ENCODE measurements at regions not wholly inside any gene's neighbourhood (a gene's known extent, or its start where the extent isn't known, plus 50 kb on each side); places are given as distances from the start of the nearest gene placed in this dataset.

DNA sequence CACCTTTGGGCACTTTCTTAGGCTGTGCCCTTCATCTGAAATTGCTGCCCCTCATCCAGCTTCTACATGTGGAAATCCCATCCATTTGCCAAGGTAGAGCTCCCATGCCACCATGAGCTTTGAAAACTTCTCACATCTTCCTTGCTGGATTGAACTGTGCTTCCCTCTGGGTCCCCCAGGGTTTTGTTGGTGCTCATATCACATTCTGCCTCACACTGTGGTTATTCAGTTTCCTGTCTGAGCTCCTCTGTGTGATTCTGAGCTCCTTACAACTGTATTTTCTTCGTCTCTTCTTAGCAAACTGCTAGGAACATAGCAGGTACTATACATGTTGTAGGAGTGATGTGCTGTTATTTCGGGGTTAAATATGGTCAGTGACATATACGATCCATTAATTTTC is 74.9 kb upstream of the KL start (continued):
- TF ChIP-seq ZNF180 (CRISPR knock-in tag; IDR thresholded peaks at IDR 0.05; ENCODE audit: borderline replicate concordance, low read depth), result no peak

DNA sequence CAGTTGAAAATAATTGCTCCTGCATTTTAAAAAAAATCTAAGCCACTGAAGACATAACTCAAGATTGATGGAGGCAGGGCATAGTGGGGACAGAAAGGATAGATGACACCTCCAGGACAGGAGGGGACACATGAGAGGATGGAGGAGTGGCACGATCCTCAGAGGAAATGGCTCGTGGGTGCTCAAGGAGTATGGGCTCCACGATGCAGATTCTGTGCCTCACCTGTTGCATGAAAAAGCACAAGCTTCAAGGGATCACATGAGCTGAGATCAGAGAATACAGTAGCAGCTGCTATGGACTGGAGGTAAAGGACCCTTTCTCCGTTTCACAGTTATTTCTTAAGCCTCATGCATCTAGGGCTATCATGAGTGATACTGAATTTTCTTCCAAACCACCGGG is 69.7 kb upstream of the KL start:
- H3K27ac ChIP-seq (ENCODE audit: extremely low read length, insufficient read depth, low read length), result no peak overlapping the region
- H2AFZ ChIP-seq (ENCODE audit: low read length), result no peak overlapping the region
- no peak for ATAC-seq
- no peak overlapping the region for H3K9ac ChIP-seq (ENCODE audit: insufficient read depth, low read depth, low read length)
- TF ChIP-seq TSC22D2 (CRISPR knock-in tag; IDR thresholded peaks at IDR 0.05; ENCODE audit: borderline replicate concordance) (no peak), ZNF3 (CRISPR knock-in tag; IDR thresholded peaks at IDR 0.05) (no peak), FOXO1 (CRISPR knock-in tag; IDR thresholded peaks at IDR 0.05) (no peak), CHCHD3 (CRISPR knock-in tag; IDR thresholded peaks at IDR 0.05) (no peak)
- TF ChIP-seq, protein P1, sequence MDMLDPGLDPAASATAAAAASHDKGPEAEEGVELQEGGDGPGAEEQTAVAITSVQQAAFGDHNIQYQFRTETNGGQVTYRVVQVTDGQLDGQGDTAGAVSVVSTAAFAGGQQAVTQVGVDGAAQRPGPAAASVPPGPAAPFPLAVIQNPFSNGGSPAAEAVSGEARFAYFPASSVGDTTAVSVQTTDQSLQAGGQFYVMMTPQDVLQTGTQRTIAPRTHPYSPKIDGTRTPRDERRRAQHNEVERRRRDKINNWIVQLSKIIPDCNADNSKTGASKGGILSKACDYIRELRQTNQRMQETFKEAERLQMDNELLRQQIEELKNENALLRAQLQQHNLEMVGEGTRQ (IDR thresholded peaks at IDR 0.05; ENCODE audit: low read depth, low read length), result no peak
- TF ChIP-seq, protein P1 (CRISPR knock-in tag; IDR thresholded peaks at IDR 0.05; ENCODE audit: borderline replicate concordance), result no peak
- ChIA-PET CTCF (ENCODE audit: low intra/inter-chr PET ratio, low total read pairs) (no interaction called here), POLR2A (no interaction called here)
- H3K79me2 ChIP-seq (ENCODE audit: insufficient read depth, low read length), result no peaks in the 10 kb centered on the region
- H3K4me1 ChIP-seq (ENCODE audit: insufficient read depth, low read length), result no peaks in the 10 kb centered on the region
- no peaks in the 10 kb centered on the region for H3K9me3 ChIP-seq (ENCODE audit: low read length)
- DNase-seq (ENCODE audit: low spot score), result no peak
- intact Hi-C loops (cut with micrococcal nuclease; ENCODE audit: unreplicated experiment) (no loop called here), in situ Hi-C loops (cut with HindIII; ENCODE audit: extremely low pct_ligation_motif_present, low pct_unique_long_range_greater_than_20kb) (no loop called here)
- WGBS (ENCODE audit: low lambda C conversion rate), result 0% methylated on average over 5 of the region's 5 CpGs
- H3K27me3 ChIP-seq (ENCODE audit: control insufficient read depth in 1 of 2, insufficient read depth in 2 of 2, low read length in 2 of 2), result no peaks in the 10 kb centered on the region; a peak in 1 of 5 replicates
- no TSS peak for BruUV-seq (replicated peaks)
- no peaks in the 10 kb centered on the region for H4K20me1 ChIP-seq (ENCODE audit: insufficient read depth, low read length)
- H3K4me2 ChIP-seq (ENCODE audit: low read depth, low read length), result no peak overlapping the region
- FAIRE-seq, result no peak
- H3K4me3 ChIP-seq (replicated peaks in 1 of 3; ENCODE audit: insufficient read depth in 1 of 3, low read depth in 2 of 3, low read length in 3 of 3), result no peak overlapping the region
- no peaks in the 10 kb centered on the region for H3K36me3 ChIP-seq (replicated peaks in 1 of 2; ENCODE audit: control insufficient read depth in 1 of 2, insufficient read depth in 2 of 2, low read length in 2 of 2)

Data from HepG2 (cell line).